ENCODE measurements at regions not wholly inside any gene's neighbourhood (a gene's known extent, or its start where the extent isn't known, plus 50 kb on each side); places are given as distances from the start of the nearest gene placed in this dataset.
"Not testable (repeated sequence)": the region's sequence is repeated elsewhere in the genome, so short reads cannot be mapped to it uniquely, and the experiment has no call there.

DNA sequence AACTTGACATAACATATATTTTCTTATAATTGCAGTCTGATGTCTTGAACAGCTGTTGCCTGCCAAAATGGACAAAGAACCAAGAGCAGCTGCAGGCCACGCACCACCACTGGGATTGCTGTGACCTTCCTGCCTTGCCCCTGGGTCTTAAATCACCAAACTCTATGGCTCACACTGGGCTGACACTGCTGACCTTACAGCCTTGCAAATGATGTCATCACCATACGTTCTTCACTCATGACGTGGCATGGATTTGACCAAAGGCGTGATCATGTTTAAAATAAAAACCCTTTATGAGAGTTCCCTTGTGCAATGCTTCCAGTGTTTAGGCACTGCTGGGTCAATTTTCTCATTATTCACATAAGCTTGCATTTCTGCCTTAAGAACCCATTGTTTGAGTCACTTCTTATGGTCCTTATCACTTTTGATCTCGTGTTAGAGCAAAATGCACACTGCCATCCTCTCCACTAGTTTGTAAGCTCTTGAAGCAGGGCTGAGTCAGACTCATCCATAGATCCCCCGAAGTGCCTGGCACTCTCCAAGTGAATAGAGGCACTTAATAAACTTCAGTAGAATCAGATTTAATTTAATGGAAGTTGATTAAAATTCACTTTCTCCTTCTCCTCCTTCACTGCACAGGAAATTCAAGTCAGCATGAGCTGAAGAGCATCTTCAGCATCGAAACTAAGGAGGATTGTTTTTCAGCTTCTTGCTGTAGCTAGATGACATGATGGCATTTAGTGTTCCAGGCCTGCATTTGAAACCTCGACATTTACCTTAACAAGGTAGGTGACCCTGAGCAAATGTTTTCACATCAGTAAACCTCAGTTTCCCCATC, 132.4 kb upstream of the PZP start:
- Mint-ChIP-seq H3K9me3 (ENCODE audit: unreplicated experiment) (peaks cover 5% of the 10 kb centered on the region), H3K27me3 (ENCODE audit: unreplicated experiment) (peaks cover 2% of the 10 kb centered on the region), H3K4me3 (ENCODE audit: unreplicated experiment) (no peak overlapping the region), H3K4me1 (ENCODE audit: low read depth, unreplicated experiment) (peaks cover 6% of the 10 kb centered on the region), H3K36me3 (ENCODE audit: unreplicated experiment) (peaks cover 4% of the 10 kb centered on the region), H3K27ac (ENCODE audit: unreplicated experiment) (no peak overlapping the region)
- DNase-seq: no peak
- no peak for TF ChIP-seq CTCF (IDR thresholded peaks at IDR 0.05; ENCODE audit: partially characterized antibody, unreplicated experiment)

DNA sequence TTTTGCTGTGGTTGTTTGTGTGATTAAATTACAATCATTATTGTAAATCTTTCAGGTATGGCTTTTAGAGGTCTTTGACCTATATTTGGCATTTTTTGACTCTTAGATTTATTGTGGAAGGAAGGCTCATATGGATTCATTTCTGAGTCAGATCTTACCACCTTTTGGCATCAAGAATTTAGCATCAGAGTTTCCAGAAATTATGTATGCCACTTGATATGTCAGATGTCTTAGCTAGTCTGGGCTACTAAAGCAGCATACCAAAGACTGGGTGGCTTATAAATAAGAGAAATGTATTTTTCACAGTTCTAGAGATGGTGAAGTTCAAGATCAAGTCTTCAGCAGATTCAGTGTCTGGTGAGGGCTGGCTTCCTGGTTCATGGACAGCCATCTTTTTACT, 129.5 kb upstream of the PZP start:
- no peak for DNase-seq
- peaks cover 15% of the 10 kb centered on the region for H3K4me1 Mint-ChIP-seq (ENCODE audit: low read depth, unreplicated experiment)
- TF ChIP-seq CTCF (IDR thresholded peaks at IDR 0.05; ENCODE audit: partially characterized antibody, unreplicated experiment): no peak
- H3K4me3 Mint-ChIP-seq (ENCODE audit: unreplicated experiment): no peak overlapping the region
- no peak overlapping the region for H3K27ac Mint-ChIP-seq (ENCODE audit: unreplicated experiment)
- peaks cover 4% of the 10 kb centered on the region for H3K36me3 Mint-ChIP-seq (ENCODE audit: unreplicated experiment)
- H3K27me3 Mint-ChIP-seq (ENCODE audit: unreplicated experiment): peaks cover 2% of the 10 kb centered on the region
- H3K9me3 Mint-ChIP-seq (ENCODE audit: unreplicated experiment): peaks cover 6% of the 10 kb centered on the region

DNA sequence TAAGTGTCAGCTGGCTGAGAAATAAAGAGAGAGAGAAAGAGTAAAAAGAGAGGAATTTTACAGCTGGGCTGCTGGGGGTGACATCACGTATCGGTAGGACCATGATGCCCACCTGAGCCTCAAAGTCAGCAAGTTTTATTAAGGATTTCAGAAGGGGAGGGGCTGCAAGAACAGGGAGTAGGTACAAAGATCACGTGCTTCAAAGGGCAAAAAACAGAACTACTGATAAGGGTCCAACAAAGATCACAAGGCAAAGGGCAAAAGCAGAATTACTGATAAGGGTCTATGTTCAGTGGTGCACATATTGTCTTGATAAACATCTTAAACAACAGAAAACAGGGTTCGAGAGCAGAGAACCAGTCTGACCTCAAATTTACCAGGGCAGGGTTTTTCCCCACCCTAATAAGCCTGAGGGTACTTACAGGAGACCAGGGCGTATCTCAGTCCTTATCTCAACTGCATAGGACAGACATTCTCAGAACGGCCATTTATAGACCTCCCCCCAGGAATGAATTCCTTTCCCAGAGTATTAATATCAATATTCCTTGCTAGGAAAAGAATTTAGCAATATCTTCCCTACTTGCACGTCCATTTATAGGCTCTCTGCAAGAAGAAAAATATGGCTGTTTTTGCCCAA, 128.3 kb upstream of the PZP start:
- not testable (repeated sequence) for H3K36me3 Mint-ChIP-seq (ENCODE audit: unreplicated experiment); H3K9me3 Mint-ChIP-seq (ENCODE audit: unreplicated experiment); DNase-seq; H3K27me3 Mint-ChIP-seq (ENCODE audit: unreplicated experiment); H3K27ac Mint-ChIP-seq (ENCODE audit: unreplicated experiment); H3K4me3 Mint-ChIP-seq (ENCODE audit: unreplicated experiment)
- peaks cover 15% of the 10 kb centered on the region for H3K4me1 Mint-ChIP-seq (ENCODE audit: low read depth, unreplicated experiment)

DNA sequence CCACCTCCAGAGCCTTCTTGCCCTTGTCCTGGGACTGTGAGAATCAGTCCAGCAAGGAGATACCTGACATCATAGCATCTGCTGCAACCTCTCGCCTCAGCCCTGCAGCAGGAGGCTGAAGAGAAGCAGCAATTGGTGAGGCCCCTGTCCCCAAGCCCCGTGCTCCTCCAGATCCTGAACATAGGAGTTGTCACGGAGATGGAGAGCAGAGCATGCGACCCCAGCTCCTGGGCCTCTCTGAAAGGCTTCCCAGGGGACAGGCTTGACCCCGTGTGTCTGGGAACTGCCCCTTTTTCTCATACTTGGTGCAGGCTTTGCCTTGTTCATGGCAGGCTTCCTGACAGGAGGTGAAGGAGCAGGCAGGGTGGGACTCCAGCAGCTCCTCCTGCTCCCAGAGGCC, 127.7 kb upstream of the PZP start:
- peaks cover 4% of the 10 kb centered on the region for H3K27me3 Mint-ChIP-seq (ENCODE audit: unreplicated experiment)
- peaks cover 4% of the 10 kb centered on the region for H3K36me3 Mint-ChIP-seq (ENCODE audit: unreplicated experiment)
- H3K27ac Mint-ChIP-seq (ENCODE audit: unreplicated experiment): no peak overlapping the region
- peaks cover 6% of the 10 kb centered on the region for H3K9me3 Mint-ChIP-seq (ENCODE audit: unreplicated experiment)
- no peak for DNase-seq
- no peak overlapping the region for H3K4me3 Mint-ChIP-seq (ENCODE audit: unreplicated experiment)
- TF ChIP-seq CTCF (IDR thresholded peaks at IDR 0.05; ENCODE audit: partially characterized antibody, unreplicated experiment): no peak
- H3K4me1 Mint-ChIP-seq (ENCODE audit: low read depth, unreplicated experiment): peaks cover 15% of the 10 kb centered on the region

DNA sequence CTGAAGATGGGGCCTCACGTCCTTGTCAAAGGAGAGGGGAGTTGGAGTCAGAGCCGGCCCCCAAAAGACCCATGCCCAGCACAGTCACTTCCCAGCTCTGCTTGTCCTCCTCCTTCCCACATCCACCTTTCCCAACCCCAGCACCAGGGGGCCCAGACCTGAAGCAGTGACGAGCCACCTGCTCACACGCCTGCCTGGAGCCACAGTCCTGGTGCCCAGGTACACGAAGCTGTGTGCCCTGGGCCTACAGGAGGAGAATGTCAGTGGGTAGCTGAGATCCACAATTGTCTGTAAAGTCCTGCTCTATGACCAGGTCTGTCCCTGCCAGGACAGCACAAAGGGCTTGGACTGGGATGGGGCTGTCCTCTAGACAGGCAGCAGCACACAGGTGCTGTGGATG, 126.8 kb upstream of the PZP start:
- DNase-seq: no peak
- no peak for TF ChIP-seq CTCF (IDR thresholded peaks at IDR 0.05; ENCODE audit: partially characterized antibody, unreplicated experiment)
- no peak overlapping the region for H3K4me3 Mint-ChIP-seq (ENCODE audit: unreplicated experiment)
- H3K36me3 Mint-ChIP-seq (ENCODE audit: unreplicated experiment): peaks cover 4% of the 10 kb centered on the region
- no peak overlapping the region for H3K27ac Mint-ChIP-seq (ENCODE audit: unreplicated experiment)
- H3K4me1 Mint-ChIP-seq (ENCODE audit: low read depth, unreplicated experiment): peaks cover 15% of the 10 kb centered on the region
- peaks cover 4% of the 10 kb centered on the region for H3K27me3 Mint-ChIP-seq (ENCODE audit: unreplicated experiment)
- peaks cover 6% of the 10 kb centered on the region for H3K9me3 Mint-ChIP-seq (ENCODE audit: unreplicated experiment)

All from glutamatergic neuron (in vitro differentiated cells).